Smooth muscle cell of the brain vasculature (primary cell): ENCODE measurements at regions not wholly inside any gene's neighbourhood (a gene's known extent, or its start where the extent isn't known, plus 50 kb on each side); places are given as distances from the start of the nearest gene placed in this dataset.
"Not testable (repeated sequence)": the region's sequence is repeated elsewhere in the genome, so short reads cannot be mapped to it uniquely, and the experiment has no call there.

Experiments
- DNase-seq: peaks from one replicate; pipeline ENCODE4 v3.0.0-alpha.2; 2012; ENCODE audit warnings: low read depth, low spot score

DNA sequence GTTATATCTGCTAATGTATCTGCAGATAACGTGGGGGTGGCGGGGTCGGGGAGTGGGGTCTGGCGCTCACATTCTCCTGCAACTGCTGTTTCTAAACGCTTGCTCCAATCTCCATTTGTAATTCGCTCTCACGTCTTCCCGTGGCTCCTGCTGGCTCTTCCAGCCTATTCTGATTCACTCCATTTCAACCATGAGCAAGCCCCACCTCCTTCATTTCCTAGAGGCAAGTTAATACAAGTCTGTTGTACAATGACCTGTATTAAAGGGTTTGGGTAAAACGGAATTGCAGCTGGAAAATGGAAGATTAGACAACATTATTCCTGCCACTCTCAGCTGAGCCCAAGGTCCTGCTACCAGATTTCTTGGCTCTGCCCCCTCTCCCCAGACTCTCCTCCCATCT is 132.3 kb downstream of the CSNK2A3 start:
- DNase-seq = no peak

DNA sequence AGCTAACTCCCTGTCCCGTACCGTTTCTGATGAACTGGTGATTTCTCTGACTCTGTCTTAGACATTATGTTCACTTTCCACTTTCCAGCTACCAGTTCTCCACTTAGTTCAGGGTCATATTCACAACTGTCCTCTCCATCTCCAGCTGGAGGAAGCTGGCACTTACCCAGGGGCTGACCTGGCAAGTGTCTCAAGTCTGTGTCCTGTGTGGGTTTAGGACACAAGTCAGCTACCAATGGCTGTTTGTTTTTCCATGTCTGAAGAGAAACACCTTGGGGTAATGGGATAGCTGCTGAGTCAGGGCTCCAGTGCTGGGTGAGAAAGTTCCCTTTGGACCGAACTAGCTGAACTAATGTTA is 134.4 kb downstream of the CSNK2A3 start:
- DNase-seq = no peak

DNA sequence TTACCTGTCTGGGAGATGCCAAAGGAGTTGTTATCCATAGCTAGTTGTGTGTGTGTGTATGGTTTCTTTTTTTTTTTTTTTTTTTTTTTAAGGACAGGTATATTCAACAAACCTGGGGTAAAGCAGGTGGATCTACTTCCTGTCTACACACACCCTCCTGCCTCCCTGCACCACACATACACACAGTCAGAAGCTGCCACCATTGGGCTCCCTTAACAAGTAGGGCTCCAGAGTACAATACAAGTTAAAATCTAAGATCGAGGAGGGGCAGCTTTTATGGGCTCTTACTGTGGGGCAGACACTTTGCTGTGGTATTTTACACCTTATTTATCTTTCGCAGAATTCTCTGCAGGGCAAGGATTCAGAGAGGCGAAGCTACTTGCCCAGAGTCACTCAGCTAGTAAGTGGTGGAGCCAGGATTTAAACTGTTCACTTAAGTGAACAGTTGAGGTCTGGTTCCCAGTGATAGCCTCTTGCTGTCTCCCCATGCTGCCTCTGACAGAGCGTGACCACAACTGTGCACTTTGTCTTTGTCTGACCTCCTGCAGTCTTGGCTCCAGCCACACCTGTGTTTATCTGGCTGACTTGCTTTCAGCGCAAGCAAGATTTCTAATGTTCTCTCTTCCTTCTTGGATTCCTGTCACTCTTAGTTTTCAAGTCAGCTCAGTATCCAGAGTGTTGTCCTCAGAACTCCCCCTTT is 135.0 kb downstream of the CSNK2A3 start:
- no peak for DNase-seq

DNA sequence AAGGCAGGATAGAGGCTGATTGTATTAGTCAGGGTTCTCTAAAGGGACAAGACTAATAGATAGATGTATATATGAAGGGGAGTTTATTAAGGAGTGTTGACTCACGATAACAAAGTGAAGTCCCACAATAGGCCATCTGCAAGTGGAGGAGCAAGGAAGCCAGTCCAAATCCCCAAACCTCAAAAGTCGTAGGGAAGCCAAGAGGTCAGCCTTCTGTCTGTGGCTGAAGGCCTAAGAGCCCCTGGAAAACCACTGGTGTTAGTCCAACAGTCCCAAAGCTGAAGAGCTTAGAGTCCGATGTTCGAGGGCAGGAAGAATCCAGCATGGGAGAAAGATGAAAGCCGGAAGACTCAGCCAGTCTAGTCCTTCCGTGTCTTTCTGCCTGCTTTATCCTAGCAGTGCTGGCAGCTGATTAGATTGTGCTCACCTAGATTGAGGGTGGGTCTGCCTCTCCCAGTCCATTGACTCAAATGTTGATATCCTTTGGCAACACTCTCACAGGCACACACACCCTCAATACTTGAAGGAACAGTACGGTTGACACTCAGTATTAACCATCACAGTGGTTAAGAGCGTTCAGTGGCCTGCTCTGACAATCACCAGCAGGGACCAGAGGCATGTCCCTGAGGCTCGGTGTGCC is 135.6 kb downstream of the CSNK2A3 start:
- no peak for DNase-seq

DNA sequence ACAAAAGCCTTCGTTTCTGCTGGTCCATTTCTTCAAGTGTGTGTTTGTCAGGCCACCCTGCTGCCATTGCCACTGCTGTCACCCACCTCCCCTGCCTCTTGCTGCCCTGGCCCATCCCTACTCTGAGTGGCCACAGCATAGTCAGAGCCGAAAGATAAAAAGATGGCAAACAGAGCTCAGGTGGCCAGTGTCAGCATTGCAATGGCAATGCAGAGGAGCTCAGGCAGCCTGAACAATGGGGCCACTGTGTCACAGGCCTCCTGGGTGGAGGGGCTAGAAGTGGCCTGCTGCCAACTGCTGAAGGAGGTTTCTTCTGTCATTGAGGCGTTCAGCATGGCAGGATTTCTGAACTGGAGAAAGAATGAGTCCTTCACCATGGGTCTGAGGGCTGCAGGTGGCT is 137.1 kb downstream of the CSNK2A3 start:
- no peak for DNase-seq

DNA sequence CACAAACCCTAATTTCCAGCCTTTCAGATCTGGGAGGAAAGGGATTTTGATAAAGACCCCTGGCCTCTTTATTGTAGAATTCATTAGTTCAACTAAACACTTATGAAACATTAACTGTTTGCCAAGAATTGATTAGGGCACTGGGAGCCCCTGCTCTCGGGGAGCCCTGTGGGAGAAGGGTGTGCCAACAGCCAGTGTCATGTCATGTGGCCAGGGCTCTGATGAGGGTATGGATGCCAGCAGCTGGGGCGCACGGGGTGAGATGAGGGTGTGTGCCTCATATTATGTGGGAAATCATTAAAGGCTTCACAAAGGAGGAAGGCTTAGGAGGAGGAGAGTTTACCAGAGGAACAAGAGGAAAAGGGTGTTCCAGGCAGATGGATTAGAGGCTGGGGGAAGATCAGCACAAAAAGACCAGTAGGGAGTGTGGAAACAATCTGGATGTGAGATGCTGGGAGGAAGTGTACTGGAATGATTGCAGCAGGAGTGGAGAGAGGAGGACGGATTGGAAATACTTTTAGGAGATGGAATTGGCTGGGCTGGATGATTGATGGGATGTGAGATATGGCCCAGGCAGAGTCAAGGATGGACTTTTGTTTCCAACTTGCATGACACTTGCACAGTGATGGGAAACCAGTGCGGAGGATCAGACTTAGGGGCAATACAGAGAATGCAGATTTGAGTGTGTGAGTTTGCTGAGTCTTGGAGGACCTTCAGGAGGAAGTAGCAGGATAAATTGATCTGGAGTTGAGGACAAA is 137.8 kb downstream of the CSNK2A3 start:
- no peak for DNase-seq

DNA sequence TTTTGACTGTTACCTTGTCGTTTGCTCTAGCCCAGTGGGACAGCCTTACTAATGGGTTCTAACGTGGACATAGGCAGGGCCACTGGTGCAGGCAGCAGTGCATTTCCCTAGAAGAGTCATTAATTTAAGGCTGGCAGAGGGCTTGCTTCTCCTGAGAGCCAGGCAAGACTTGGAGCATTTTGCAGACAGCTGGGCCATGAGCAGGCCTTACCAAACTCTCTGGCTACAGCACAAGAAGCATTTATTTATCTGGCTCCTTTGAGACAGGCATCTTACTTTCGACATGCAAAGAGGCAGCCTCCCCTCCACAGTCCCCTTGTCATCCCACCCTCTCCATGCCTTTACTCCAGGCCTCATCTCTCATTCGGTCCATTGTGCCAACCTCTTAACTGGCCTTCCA is 139.9 kb downstream of the CSNK2A3 start:
- no peak for DNase-seq

DNA sequence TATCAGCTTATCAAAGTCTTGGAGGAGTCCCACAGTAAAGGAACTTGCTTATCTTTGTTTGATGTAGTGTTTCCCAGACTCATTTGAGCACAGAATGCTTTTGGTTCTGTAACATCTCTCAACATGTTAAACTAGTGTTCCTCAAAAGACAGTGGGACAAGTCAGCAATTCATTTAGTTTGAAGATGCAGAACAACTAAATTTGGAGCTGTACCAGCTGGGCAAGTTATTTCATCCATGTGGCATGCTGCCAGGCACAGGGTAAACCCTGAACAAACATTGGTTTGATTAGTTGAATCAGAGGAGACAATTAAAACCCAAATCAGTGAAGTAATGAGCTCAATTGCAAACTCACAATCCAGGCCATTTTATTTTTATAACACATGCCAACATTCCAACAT is 141.2 kb downstream of the CSNK2A3 start:
- DNase-seq = no peak

DNA sequence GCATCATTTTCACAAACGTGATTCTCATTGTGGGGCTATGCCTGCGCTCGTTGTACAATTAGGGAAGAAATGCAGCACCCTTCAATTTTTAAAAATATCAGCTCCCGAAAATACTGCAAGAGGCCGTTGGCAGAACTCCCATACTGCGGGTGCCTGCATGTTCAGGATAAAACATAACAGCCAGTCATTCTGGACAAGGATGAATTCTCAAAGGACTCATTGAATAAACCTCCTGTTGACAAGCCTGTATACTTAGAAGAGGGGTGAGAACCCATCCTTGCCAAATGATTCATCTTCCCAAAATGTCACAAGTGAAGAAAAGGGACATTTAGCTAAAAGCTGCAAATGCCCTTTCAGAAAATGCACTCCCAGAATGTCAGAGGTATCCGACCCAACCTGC is 141.9 kb downstream of the CSNK2A3 start:
- no peak for DNase-seq

DNA sequence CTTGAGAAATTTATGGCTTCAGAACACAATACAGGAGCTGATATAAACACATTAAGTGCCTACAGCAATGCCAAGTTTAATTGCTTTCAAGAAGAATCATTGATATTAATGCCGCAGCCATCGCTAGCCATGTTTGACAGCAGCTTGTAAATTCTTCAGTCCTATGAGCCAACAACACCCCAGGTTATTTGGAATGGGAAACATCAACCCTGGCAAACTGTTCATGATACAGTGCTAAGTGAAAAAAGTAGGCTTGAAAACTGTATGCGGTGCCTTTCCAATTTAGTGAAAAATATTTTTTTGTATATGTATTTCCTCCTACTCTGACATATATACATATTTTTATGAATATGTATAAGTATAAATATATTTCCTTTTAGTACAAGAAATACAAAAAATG is 142.6 kb downstream of the CSNK2A3 start:
- no peak for DNase-seq

DNA sequence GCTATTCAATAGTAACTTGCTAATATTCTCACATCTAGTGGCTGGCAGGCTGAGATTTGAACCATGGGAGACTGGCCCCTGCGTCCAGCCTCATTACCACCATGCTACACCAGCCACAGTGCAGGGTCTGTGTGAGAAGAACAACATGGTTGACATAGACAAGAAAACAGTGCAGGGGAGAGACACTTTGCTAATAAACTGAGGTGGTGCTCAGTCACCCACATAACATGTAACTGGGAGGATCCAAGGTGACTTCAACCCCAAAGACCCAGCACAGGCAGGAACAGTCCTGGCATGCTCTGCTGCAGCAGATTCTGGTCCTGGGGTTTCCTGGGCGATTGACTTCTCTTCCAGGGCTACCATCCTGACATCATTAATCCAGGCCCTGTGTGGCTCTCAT is 143.1 kb downstream of the CSNK2A3 start:
- no peak for DNase-seq

DNA sequence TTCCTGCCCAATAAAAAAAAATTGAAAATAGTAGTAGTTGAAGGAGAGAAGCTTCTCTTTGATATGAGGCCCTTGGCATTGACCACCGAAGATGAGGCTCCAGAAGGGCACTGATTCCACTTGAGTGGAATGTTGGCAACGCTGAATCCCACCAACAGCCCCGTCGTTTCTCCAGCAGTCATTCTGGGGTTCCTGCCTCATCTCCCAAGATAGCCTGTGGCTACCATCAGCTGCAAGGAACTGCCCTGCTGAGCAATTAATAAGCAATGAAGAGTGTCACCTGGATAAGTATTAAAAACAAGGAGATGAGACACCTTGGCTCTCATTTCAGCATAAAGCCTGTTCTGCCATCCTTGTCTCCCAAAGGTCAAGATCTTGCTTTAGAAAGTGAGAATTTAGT is 144.1 kb downstream of the CSNK2A3 start:
- DNase-seq = no peak

DNA sequence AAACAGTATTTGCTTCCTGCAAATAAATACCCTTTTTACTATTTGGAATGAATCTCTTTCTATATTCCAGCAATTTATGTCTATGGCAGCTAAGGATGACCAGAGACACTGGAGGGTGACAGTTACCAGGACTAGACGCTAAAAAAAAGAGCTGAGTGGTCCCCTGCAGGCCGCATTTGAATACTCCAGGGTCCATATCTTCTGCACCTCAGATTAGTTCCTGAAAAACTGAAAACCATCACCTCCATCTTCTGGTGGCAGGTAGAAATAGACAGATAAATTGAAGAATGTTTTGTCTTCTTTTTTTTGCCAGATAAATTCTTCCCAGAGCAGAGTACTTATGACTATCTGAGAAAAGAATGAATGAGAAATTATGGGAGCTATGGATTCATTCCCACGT is 145.6 kb downstream of the CSNK2A3 start:
- no peak for DNase-seq

DNA sequence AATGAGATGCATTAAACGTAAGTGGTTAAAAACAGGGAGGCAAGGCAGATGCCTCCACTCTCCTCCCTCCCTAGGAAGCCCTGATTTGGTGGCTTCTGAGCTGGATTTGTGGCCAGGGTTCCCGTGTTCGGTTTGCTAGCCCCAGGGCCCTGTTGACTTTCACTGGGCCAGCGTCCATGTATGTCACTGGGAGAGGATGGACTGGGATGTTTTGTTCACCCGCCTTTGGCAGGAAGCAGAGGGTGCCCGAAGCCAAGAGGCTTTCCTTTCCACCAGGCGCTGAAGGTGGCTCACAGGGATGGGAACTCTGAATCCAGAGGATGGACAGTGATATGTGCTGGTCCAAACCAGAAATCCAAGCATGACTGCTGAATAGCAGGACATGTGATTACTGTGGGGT is 146.6 kb downstream of the CSNK2A3 start:
- DNase-seq = no peak

DNA sequence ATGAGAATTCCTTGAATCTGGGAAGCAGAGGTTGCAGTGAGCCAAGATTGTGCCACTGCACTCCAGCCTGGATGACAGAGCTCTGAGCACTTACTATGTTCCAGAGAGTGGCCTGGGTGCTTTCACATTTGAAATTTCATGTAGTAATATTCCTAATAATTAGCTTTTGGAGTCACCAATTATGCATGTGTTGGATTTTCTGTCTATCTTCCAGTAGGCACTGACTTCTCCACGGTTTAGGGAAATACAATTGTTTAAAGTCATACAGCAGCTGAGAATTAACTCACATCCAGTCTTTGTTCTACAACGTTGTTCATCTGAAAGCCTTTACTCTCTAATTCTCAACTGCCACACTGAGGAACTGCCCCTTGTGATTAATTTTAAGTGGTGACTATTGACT is 150.2 kb downstream of the CSNK2A3 start:
- DNase-seq = no peak

DNA sequence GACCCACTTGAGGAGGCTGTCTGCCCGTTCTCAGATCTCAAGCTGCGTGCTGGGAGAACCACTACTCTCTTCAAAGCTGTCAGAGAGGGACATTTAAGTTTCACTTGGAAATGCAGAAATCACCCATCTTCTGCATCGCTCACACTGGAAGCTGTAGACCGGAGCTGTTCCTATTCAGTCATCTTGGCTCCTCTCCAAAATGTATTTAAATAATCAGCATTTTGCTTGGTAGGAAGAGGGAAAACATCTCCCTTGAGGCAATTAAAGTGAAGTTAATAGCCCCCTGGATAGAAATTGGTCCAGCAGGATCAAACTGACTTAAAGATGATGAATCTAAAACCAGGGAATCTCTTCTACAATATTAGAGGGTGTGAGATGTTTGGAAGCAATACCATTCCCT is 151.7 kb downstream of the CSNK2A3 start:
- DNase-seq = not testable (repeated sequence)

DNA sequence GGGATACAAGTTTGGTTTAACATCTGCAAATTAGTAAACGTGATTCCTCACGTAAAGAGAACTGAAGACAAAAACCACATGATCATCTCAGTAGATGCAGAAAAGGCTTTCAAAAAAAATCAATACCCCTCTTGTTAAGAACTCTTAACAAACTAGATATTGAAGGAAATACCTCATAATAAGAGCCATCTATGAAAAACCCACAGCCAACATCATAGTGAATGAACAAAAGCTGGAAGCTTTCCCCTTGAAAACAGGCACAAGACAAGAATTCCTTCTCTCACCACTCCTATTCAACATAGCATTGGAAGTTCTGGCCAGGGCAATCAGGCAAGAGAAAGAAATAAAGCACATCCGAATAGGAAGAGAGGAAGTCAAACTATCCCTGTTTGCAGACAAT is 160.5 kb downstream of the CSNK2A3 start:
- DNase-seq = no peak

DNA sequence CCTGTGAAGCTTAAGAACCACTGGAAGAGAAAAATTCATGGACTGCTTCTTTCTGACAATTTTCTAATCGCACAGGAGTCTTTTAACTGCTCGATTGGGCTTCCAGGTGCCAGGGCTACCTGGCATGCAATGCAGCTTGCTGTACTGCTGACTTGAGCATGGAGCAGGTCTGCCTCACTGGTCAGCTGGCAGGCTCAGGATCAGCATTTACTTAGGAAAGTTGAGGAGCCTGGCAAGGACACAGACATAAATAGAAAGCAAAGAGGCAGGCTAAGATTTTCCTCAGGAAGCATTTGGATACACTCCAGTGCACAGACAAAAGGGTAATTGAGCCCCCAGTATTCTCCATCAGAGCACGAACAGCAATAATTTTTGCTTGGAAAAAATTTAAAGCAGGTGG is 163.5 kb downstream of the CSNK2A3 start:
- DNase-seq = no peak

DNA sequence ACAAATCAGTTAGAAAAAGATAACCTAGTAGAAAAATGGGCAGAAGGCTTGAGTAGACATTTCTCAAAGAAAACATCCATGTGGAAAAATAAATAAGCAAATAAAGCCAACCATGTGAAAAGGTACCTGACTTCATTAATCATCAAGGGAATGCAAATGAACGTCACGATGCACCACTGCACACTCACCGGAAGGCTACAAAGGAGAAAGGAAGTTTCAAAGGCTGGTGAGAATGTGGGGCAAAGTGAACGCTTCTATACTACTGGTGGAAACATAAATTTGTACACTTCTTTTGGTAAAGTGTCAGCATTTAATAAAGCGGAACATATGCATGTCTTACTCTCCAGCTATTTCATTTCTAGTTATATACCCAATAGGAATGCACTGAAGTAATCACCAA is 166.8 kb downstream of the CSNK2A3 start:
- DNase-seq = no peak

DNA sequence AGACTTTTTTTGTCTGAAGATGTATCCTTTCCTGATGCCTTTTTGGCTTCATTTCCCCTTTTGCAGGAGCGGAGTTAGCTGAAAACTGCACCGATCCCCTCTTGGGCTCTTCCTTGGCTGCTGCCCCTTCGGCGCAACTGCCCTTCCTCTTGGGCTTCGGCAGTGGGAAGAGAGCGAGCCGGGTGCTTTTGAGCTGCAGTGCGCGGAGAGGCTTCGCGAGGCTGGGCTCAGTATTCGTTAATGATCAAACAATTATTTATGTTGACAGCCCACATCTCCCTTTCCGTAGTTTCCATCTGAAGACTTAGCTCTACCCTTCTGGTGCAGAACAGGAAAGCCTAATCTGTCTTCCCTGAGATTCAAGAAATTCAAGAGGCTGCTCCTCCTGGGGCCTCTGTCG is 170.8 kb downstream of the CSNK2A3 start:
- no peak for DNase-seq

DNA sequence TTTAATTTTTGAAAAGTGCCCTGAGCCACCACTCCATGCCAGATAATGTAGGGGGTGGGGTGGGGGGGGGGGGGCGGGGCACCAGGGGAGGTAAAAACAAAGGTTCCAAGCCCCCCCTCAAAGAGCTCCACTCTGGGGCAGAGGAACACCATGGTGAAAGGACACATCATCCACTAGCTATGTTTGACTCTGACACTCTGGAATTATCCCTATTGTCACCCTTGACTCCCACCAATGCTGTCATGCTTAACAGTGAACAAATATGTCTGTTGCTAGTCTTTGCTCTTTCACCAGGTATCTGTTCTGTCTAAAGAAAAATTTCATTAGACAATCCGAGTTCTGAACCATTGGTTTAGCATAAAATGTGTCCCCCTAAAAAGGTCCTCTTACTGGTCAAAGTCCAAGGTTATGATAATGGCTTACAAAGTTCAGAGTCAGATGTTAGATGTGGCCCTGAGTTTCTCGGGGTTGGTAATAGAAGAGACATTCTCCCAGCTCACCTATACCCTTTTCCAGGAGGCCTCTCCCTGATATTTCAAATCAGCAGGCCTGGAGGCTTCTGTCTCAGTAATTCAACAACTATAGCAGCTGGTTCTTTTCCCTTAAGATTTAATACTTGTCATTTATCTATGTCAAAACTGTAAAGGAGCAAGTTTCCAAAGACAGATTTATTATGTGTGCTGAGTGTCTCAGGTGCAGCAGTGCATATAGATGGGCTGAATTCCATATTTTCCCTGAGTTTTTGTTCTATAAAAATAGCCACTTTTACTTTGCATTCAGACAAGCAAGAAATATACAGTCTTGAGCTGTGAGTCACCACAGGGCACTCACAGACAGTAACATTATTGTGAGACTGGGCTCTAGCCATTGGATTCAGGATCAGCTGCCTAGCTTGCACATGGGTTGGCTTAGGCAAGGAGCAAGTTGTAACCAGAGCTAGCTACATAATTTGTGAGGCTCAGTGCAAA is 174.1 kb downstream of the CSNK2A3 start:
- DNase-seq = no peak
